HepG2 (cell line): ENCODE measurements at regions not wholly inside any gene's neighbourhood (a gene's known extent, or its start where the extent isn't known, plus 50 kb on each side); places are given as distances from the start of the nearest gene placed in this dataset.
A peak's percentile ranks its signal among the peaks of the same experiment; 100 is the strongest.

Experiments
- ATF2 ChIP-seq: sonication (generic); formaldehyde crosslinking; IDR thresholded peaks from 2 replicates; pipeline ENCODE4 v1.4.0; 2020; ENCODE audit warnings: missing genetic modification reagents
- ESRRA ChIP-seq: sonication (generic); formaldehyde crosslinking; IDR thresholded peaks from 2 replicates; pipeline ENCODE4 v1.5.1; 2020; ENCODE audit warnings: mild to moderate bottlenecking, low read depth, missing genetic modification reagents
- FLYWCH1 ChIP-seq: sonication (generic); formaldehyde crosslinking; IDR thresholded peaks from 2 replicates; pipeline ENCODE4 v1.8.1; 2023; ENCODE audit warnings: mild to moderate bottlenecking, missing genetic modification reagents
- GATAD2A ChIP-seq: IDR thresholded peaks from 2 replicates; pipeline ENCODE4 v1.6.1; 2016
- HMG20A ChIP-seq: IDR thresholded peaks from 2 replicates; pipeline ENCODE4 v1.6.1; 2016; ENCODE audit warnings: borderline replicate concordance
- HMGXB3 ChIP-seq: sonication (generic); formaldehyde crosslinking; IDR thresholded peaks from 2 replicates; pipeline ENCODE4 v1.4.0; 2020; ENCODE audit warnings: missing genetic modification reagents, borderline replicate concordance
- KIAA2018 ChIP-seq: sonication (generic); formaldehyde crosslinking; IDR thresholded peaks from 2 replicates; pipeline ENCODE4 v1.5.0; 2020; ENCODE audit warnings: mild to moderate bottlenecking, missing genetic modification reagents, borderline replicate concordance
- NFYB ChIP-seq: sonication (generic); formaldehyde crosslinking; IDR thresholded peaks from 2 replicates; pipeline ENCODE4 v1.4.0; 2020; ENCODE audit warnings: missing genetic modification reagents
- PPARG ChIP-seq: conservative IDR thresholded peaks from 2 replicates; pipeline ENCODE4 v1.6.1; 2016; ENCODE audit warnings: missing biosample characterization, missing genetic modification reagents
- PRMT3 ChIP-seq: sonication (generic); formaldehyde crosslinking; IDR thresholded peaks from 2 replicates; pipeline ENCODE4 v1.8.1; 2022; ENCODE audit warnings: low read depth, mild to moderate bottlenecking, moderate library complexity, missing genetic modification reagents, borderline replicate concordance
- RAD51 ChIP-seq: fragments of 450-650 bp; IDR thresholded peaks from 2 replicates; pipeline ENCODE4 v1.6.1; 2016; ENCODE audit warnings: borderline replicate concordance
- ZBTB7A ChIP-seq: sonication (generic); formaldehyde crosslinking; IDR thresholded peaks from 2 replicates; pipeline ENCODE4 v1.8.0; 2022; ENCODE audit warnings: mild to moderate bottlenecking, missing genetic modification reagents
- ZC3H13 ChIP-seq: sonication (generic); formaldehyde crosslinking; IDR thresholded peaks from 2 replicates; pipeline ENCODE4 v1.8.1; 2023; ENCODE audit warnings: mild to moderate bottlenecking, missing genetic modification reagents, moderate library complexity
- ZSCAN5A ChIP-seq: sonication (generic); formaldehyde crosslinking; IDR thresholded peaks from 2 replicates; pipeline ENCODE4 v1.8.0; 2022; ENCODE audit warnings: mild to moderate bottlenecking, missing genetic modification reagents, borderline replicate concordance

- TF ChIP-seq KIAA2018 (CRISPR knock-in tag) (no peak), ZBTB7A (CRISPR knock-in tag) (no peak), ZSCAN5A (CRISPR knock-in tag) (peak; percentile 73; the same call in 1 of the 2 replicates), HMGXB3 (CRISPR knock-in tag) (0 out of 2 replicates have a peak, but pooled peaks have one; percentile 52), FLYWCH1 (CRISPR knock-in tag) (no peak), NFYB (CRISPR knock-in tag) (no peak), GATAD2A (CRISPR knock-in tag) (no peak), ESRRA (CRISPR knock-in tag) (no peak), ZC3H13 (no peak), PRMT3 (CRISPR knock-in tag) (no peak), PPARG (CRISPR knock-in tag) (no peak), ATF2 (CRISPR knock-in tag) (0 out of 2 replicates have a peak, but pooled peaks have one; percentile 26), HMG20A (no peak), RAD51 (no peak)
These were observed 66.6 kb downstream of the KCNRG start (continued) for GRCh38 chr13:50081679-50082425.
